Panc1 (cell line): ENCODE measurements at regions not wholly inside any gene's neighbourhood (a gene's known extent, or its start where the extent isn't known, plus 50 kb on each side); places are given as distances from the start of the nearest gene placed in this dataset.

Source experiments
- ATAC-seq: fragments of 200-7000 bp; cut with Tn5 transposase; 2 replicates; pipeline ENCODE4 v1.9.1; 2020; ENCODE audit warnings: mild to moderate bottlenecking, moderate library complexity
- BruUV-seq: library from RNA; stranded (reverse); fragments of 400-500 nt; replicated peaks from 2 replicates; lab custom pipeline; 2021; lab: Mats Ljungman, UMichigan
- CTCF ChIA-PET: fragments of 300-600 bp; sonication (Branson Sonifier 250); formaldehyde crosslinking; loops from one replicate; lab custom pipeline; 2022; ENCODE audit warnings: antibody characterized with exemption; lab: Charles Lee
- POLR2A ChIA-PET: fragments of 300-600 bp; sonication (Branson Sonifier 250); formaldehyde crosslinking; loops from one replicate; lab custom pipeline; 2022; ENCODE audit warnings: antibody characterized with exemption; lab: Charles Lee
- DNase-seq: peaks from one replicate; pipeline ENCODE4 v3.0.0-alpha.2; 2010; ENCODE audit warnings: low read depth, low spot score
- H3K27ac ChIP-seq: 2 replicates; pipeline ENCODE4 v1.5.1; 2011; ENCODE audit warnings: mild to moderate bottlenecking, low read length, inconsistent platforms
- H3K27me3 ChIP-seq: fragments of 200-500 bp; sonication (Bioruptor generic); 2 replicates; pipeline ENCODE4 v1.6.0; 2014; ENCODE audit warnings: low read length, inconsistent platforms; ENCODE audit not compliant: control insufficient read depth, insufficient read depth
- H3K36me3 ChIP-seq: fragments of 200-500 bp; sonication (Bioruptor generic); 2 replicates; pipeline ENCODE4 v1.5.1; 2014; ENCODE audit warnings: inconsistent platforms, mild to moderate bottlenecking, low read length, moderate library complexity; ENCODE audit not compliant: control insufficient read depth, insufficient read depth
- H3K4me1 ChIP-seq: 2 replicates; pipeline ENCODE4 v1.5.1; 2011; ENCODE audit warnings: inconsistent platforms, mild to moderate bottlenecking, low read length, moderate library complexity; ENCODE audit not compliant: control insufficient read depth, insufficient read depth
- H3K4me3 ChIP-seq, 2 experiments: 2 replicates each; pipeline ENCODE4 v1.5.1; 2011 to 2012; ENCODE audit warnings: low read depth in 2 of 2, low read length in 2 of 2, mild to moderate bottlenecking in 2 of 2, inconsistent platforms in 1 of 2, moderate library complexity in 1 of 2
- H3K9me3 ChIP-seq: fragments of 200-500 bp; sonication (Bioruptor generic); 2 replicates; pipeline ENCODE4 v1.5.1; 2014; ENCODE audit warnings: low read depth, mild to moderate bottlenecking, inconsistent platforms, low read length, moderate library complexity; ENCODE audit not compliant: control insufficient read depth, insufficient read depth
- CTCF ChIP-seq: fragments of 450-650 bp; IDR thresholded peaks from 2 replicates; pipeline ENCODE4 v1.5.1; 2017; ENCODE audit warnings: mild to moderate bottlenecking
- POLR2AphosphoS5 ChIP-seq: IDR thresholded peaks from 2 replicates; pipeline ENCODE4 v1.6.1; 2012; ENCODE audit warnings: mild to moderate bottlenecking, low read depth, low read length, moderate library complexity
- SIN3A ChIP-seq: IDR thresholded peaks from 2 replicates; pipeline ENCODE4 v1.6.1; 2012; ENCODE audit warnings: low read depth, mild to moderate bottlenecking, low read length, moderate library complexity, borderline replicate concordance; ENCODE audit not compliant: insufficient read depth
- TCF7L2 ChIP-seq: IDR thresholded peaks from 2 replicates; pipeline ENCODE4 v1.6.1; 2011; ENCODE audit warnings: mild to moderate bottlenecking, low read depth, low read length, inconsistent platforms
- in situ Hi-C: cut with HindIII; loops from 2 replicates; pipeline ENCODE4 v1.10.0; 2016; ENCODE audit warnings: low sequenced_read_pairs, low pct_unique_long_range_greater_than_20kb
- intact Hi-C: fragments of 100-400 bp; cut with micrococcal nuclease; formaldehyde crosslinking; loops from one replicate; pipeline ENCODE4 v1.10.0; 2022; ENCODE audit not compliant: unreplicated experiment
- TF ChIP-seq, protein P1 (sequence below), 2 experiments: IDR thresholded peaks; 2 replicates each; pipeline ENCODE4 v1.6.1; 2011 to 2012; ENCODE audit warnings: low read depth in 2 of 2, control low read depth in 1 of 2, low read length in 1 of 2, mild to moderate bottlenecking in 1 of 2, moderate library complexity in 1 of 2; ENCODE audit not compliant: insufficient read depth in 1 of 2

DNA sequence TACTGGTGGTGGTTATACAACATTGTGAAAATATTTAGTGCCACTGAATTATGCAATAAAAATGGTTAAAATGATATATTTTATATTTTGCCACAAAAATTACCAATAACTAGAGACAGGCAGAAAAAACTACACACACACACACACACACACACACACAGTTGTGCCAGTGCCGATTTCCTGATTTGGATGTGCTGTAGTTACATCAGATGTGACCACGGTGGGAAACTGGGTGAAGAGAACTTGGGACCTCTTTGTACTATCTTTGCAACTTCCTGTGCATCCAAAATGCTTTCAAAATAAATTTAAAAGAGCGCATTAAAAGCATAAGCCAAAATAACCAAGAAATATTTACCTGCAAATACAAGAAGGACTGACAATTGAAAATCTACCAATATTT is 61.6 kb upstream of the CCBE1 start:
- no peaks in the 10 kb centered on the region for H3K36me3 ChIP-seq
- no TSS peak for BruUV-seq
- DNase-seq (no peak), ATAC-seq (no peak)
- H3K9me3 ChIP-seq = no peaks in the 10 kb centered on the region
- in situ Hi-C loops = no loop called here
- no peaks in the 10 kb centered on the region for H3K4me1 ChIP-seq
- no peaks in the 10 kb centered on the region for H3K27me3 ChIP-seq
- TF ChIP-seq SIN3A (no peak), POLR2AphosphoS5 (no peak)
- POLR2A ChIA-PET = no interaction called here
- intact Hi-C loops = no loop called here
- no peak overlapping the region for H3K4me3 ChIP-seq
- CTCF ChIA-PET = no interaction called here
- no peak overlapping the region for H3K27ac ChIP-seq

GRCh38 chr18:59758106-59758505 is 60.9 kb upstream of the CCBE1 start:
- no TSS peak for BruUV-seq
- ChIA-PET CTCF (no interaction called here), POLR2A (no interaction called here)
- H3K36me3 ChIP-seq = no peaks in the 10 kb centered on the region
- H3K4me1 ChIP-seq = no peaks in the 10 kb centered on the region
- ATAC-seq (no peak), DNase-seq (no peak)
- intact Hi-C loops = no loop called here
- no peaks in the 10 kb centered on the region for H3K27me3 ChIP-seq
- H3K27ac ChIP-seq = no peak overlapping the region
- in situ Hi-C loops = no loop called here
- TF ChIP-seq POLR2AphosphoS5 = no peak
- no peak for TF ChIP-seq CTCF
- no peak for TF ChIP-seq TCF7L2
- no peak for TF ChIP-seq SIN3A
- TF ChIP-seq, protein P1, sequence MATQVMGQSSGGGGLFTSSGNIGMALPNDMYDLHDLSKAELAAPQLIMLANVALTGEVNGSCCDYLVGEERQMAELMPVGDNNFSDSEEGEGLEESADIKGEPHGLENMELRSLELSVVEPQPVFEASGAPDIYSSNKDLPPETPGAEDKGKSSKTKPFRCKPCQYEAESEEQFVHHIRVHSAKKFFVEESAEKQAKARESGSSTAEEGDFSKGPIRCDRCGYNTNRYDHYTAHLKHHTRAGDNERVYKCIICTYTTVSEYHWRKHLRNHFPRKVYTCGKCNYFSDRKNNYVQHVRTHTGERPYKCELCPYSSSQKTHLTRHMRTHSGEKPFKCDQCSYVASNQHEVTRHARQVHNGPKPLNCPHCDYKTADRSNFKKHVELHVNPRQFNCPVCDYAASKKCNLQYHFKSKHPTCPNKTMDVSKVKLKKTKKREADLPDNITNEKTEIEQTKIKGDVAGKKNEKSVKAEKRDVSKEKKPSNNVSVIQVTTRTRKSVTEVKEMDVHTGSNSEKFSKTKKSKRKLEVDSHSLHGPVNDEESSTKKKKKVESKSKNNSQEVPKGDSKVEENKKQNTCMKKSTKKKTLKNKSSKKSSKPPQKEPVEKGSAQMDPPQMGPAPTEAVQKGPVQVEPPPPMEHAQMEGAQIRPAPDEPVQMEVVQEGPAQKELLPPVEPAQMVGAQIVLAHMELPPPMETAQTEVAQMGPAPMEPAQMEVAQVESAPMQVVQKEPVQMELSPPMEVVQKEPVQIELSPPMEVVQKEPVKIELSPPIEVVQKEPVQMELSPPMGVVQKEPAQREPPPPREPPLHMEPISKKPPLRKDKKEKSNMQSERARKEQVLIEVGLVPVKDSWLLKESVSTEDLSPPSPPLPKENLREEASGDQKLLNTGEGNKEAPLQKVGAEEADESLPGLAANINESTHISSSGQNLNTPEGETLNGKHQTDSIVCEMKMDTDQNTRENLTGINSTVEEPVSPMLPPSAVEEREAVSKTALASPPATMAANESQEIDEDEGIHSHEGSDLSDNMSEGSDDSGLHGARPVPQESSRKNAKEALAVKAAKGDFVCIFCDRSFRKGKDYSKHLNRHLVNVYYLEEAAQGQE (IDR thresholded peaks at IDR 0.05; ENCODE audit: insufficient read depth in 1 of 2, low read depth in 2 of 2, low read length in 1 of 2) = no peak
- H3K4me3 ChIP-seq = no peak overlapping the region
- H3K9me3 ChIP-seq = no peaks in the 10 kb centered on the region

- no TSS peak for BruUV-seq
- Histone ChIP-seq H3K36me3 (no peaks in the 10 kb centered on the region), H3K27me3 (no peaks in the 10 kb centered on the region), H3K9me3 (no peaks in the 10 kb centered on the region), H3K4me1 (no peaks in the 10 kb centered on the region), H3K4me3 (no peak overlapping the region), H3K27ac (no peak overlapping the region)
- ChIA-PET POLR2A (no interaction called here), CTCF (no interaction called here)
- TF ChIP-seq TCF7L2 = no peak
- no peak for TF ChIP-seq POLR2AphosphoS5
- no peak for TF ChIP-seq SIN3A
- no peak for TF ChIP-seq CTCF
- TF ChIP-seq, protein P1 (IDR thresholded peaks at IDR 0.05; ENCODE audit: insufficient read depth in 1 of 2, low read depth in 2 of 2, low read length in 1 of 2) = no peak
- intact Hi-C loops (no loop called here), in situ Hi-C loops (no loop called here)
- no peak for ATAC-seq
- DNase-seq = no peak
Measured at GRCh38 chr18:59752666-59753065, 55.4 kb upstream of the CCBE1 start.
